Islet of Langerhans (tissue), 1 donor: ENCODE measurements at regions not wholly inside any gene's neighbourhood (a gene's known extent, or its start where the extent isn't known, plus 50 kb on each side); places are given as distances from the start of the nearest gene placed in this dataset.

ENCODE experiments used
- FAIRE-seq: peaks from one replicate; lab custom pipeline; 2011; peaks lifted over from hg19 to GRCh38; lab: Jason Lieb, UNC

GRCh38 chr1:38131024-38131585 lies 84.5 kb upstream of the POU3F1 start:
- no peak for FAIRE-seq

GRCh38 chr1:38129971-38130370 lies 83.4 kb upstream of the POU3F1 start:
- FAIRE-seq: no peak

- no peak for FAIRE-seq
These were observed 82.9 kb upstream of the POU3F1 start for GRCh38 chr1:38129473-38129872.

GRCh38 chr1:38128926-38129453 lies 82.4 kb upstream of the POU3F1 start:
- no peak for FAIRE-seq

GRCh38 chr1:38128511-38128910 lies 81.9 kb upstream of the POU3F1 start:
- FAIRE-seq: no peak

- no peak for FAIRE-seq
These were observed 80.8 kb upstream of the POU3F1 start for GRCh38 chr1:38127428-38127827.

- no peak for FAIRE-seq
These were observed 80.4 kb upstream of the POU3F1 start for GRCh38 chr1:38126970-38127369.

- no peak for FAIRE-seq
These were observed 79.4 kb upstream of the POU3F1 start for GRCh38 chr1:38125837-38126520.

- no peak for FAIRE-seq
These were observed 78.4 kb upstream of the POU3F1 start for GRCh38 chr1:38125016-38125415.

GRCh38 chr1:38123356-38124135 lies 77.0 kb upstream of the POU3F1 start:
- FAIRE-seq: no peak

GRCh38 chr1:38121231-38121680 lies 74.7 kb upstream of the POU3F1 start:
- FAIRE-seq: no peak

- FAIRE-seq: no peak
These were observed 74.1 kb upstream of the POU3F1 start for GRCh38 chr1:38120552-38121230.

- no peak for FAIRE-seq
These were observed 72.4 kb upstream of the POU3F1 start for GRCh38 chr1:38118976-38119375.

GRCh38 chr1:38117444-38117887 lies 70.9 kb upstream of the POU3F1 start:
- no peak for FAIRE-seq

- FAIRE-seq: no peak
These were observed 69.1 kb upstream of the POU3F1 start for GRCh38 chr1:38115682-38116202.

- no peak for FAIRE-seq
These were observed 68.6 kb upstream of the POU3F1 start for GRCh38 chr1:38115226-38115625.

- FAIRE-seq: no peak
These were observed 67.8 kb upstream of the POU3F1 start for GRCh38 chr1:38114241-38115026.

- FAIRE-seq: no peak
These were observed 66.6 kb upstream of the POU3F1 start for GRCh38 chr1:38113159-38113666.

- FAIRE-seq: no peak
These were observed 65.0 kb upstream of the POU3F1 start for GRCh38 chr1:38111589-38111988.

GRCh38 chr1:38105267-38105666 lies 58.7 kb upstream of the POU3F1 start:
- FAIRE-seq: no peak

- FAIRE-seq: no peak
These were observed 56.0 kb upstream of the POU3F1 start for GRCh38 chr1:38102636-38103035.
